Motor neuron (in vitro differentiated cells): ENCODE measurements at regions not wholly inside any gene's neighbourhood (a gene's known extent, or its start where the extent isn't known, plus 50 kb on each side); places are given as distances from the start of the nearest gene placed in this dataset.

ENCODE experiments used
- ATAC-seq, 8 experiments: fragments of 200-7000 bp; cut with Tn5 transposase; replicated peaks in 6 of 8; 2 replicates each; pipeline ENCODE4 v1.8.0; 2021; ENCODE audit warnings: mild to moderate bottlenecking in 8 of 8, moderate library complexity in 8 of 8
- H3K27ac ChIP-seq, 2 donors: fragments of 250-450 bp; sonication (Bioruptor Pico); 2 replicates each; pipeline ENCODE4 v1.9.0; 2021; ENCODE audit warnings: antibody characterized with exemption in 2 of 2, mild to moderate bottlenecking in 2 of 2, moderate library complexity in 1 of 2
- H3K4me1 ChIP-seq, 2 donors: fragments of 250-450 bp; sonication (Bioruptor Pico); replicated peaks in 1 of 2; 2 replicates each; pipeline ENCODE4 v1.6.1; 2021; ENCODE audit warnings: antibody characterized with exemption in 2 of 2, mild to moderate bottlenecking in 2 of 2, moderate library complexity in 1 of 2
- H3K4me3 ChIP-seq, 5 donors: fragments of 250-450 bp; sonication (Bioruptor Pico); 2 replicates each; pipeline ENCODE4 v1.9.0; 2021; ENCODE audit warnings: antibody characterized with exemption in 5 of 5, mild to moderate bottlenecking in 5 of 5, moderate library complexity in 4 of 5
- WGBS, 10 experiments: fragments of 450-650 bp; shearing (Covaris generic); methylation state at CpG; one replicate each; pipeline ENCODE4 v1.0.0; 2022; 5-methylcytosine and 5-hydroxymethylcytosine counted together
- in situ Hi-C, 9 experiments: fragments of 400-800 bp; cut with MboI; loops; one replicate each; pipeline ENCODE4 v1.15.0; 2021; ENCODE audit warnings: low sequenced_read_pairs in 9 of 9, low pct_unique_long_range_greater_than_20kb in 2 of 9; ENCODE audit not compliant: unreplicated experiment in 9 of 9

DNA sequence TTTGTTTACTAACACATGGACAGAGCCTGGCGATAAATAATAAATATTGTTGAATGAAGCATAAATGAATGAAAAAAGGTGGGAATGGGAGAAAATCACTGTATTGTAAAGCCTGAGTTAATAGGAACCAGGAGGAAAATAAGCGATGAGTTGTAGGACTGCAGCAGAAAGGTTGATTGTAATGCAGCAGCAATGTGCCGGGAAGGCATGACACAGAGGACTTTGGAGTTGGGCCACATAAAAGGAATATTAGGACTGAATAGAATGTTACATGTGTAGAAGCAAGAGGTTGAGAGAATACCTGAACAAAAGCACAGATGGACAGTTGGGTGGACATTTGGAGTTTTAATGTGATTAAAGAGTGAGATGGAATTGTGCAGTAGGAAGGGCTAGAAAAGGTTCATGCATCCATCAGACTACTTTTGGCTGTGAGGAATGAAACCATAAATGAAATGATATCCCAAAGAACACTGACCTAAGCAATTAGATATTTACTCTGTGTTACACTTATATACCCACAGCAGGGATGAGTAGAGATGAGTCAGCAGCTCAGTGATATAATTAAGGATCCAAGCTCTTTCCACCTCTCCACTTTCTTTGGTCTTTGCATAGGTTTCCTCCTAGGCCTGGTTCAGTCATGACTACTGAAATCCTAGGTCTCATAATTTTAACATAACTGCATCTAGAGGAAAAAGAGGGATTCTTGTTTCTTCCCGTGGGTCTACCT lies 55.4 kb downstream of the CCER1 start:
- WGBS, 10 experiments = 45 to 100% (median 68%) methylated on average over 1 to 4 of the region's 4 CpGs; no CpG with 5 or more reads in 1 of the 10 experiments
- in situ Hi-C loops = loop anchor here in 2 of 9 experiments (25.0 kb wide), 2 partner anchors 1337 to 1362 kb away; partner anchors contain the start of gene POC1B (in 1 of the 2)
- ATAC-seq = no peak
- no peak overlapping the region for H3K27ac ChIP-seq
- no peaks in the 10 kb centered on the region for H3K4me1 ChIP-seq
- no peak overlapping the region for H3K4me3 ChIP-seq

DNA sequence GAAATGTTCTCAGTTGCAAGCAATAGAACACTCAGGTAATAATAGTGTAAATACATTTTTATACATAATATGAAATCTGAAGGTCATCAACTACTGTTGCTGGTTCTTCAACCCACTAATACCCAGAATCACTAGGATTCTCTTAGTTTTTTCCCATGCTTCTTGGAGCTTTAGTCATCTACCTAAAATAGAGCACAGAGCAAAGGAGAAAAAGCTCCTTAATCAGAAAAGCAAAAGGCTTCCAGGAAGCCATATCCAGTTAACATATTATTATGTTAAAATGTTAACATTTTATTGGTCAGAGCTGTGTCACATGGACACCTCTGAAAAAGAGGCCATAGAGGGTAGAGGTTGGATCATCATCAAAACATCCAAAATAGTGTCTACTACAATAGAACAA lies 57.0 kb downstream of the CCER1 start:
- ATAC-seq = no peak
- Histone ChIP-seq H3K4me3 (no peak overlapping the region), H3K27ac (no peak overlapping the region), H3K4me1 (no peaks in the 10 kb centered on the region)
- in situ Hi-C loops = no loop called here

GRCh38 chr12:90897316-90897715 lies 57.7 kb downstream of the CCER1 start:
- H3K4me3 ChIP-seq = no peak overlapping the region
- ATAC-seq = no peak
- H3K27ac ChIP-seq = no peak overlapping the region
- in situ Hi-C loops = no loop called here
- 60 to 100% (median 91%) methylated on average over 1 to 3 of the region's 3 CpGs for WGBS, 10 experiments
- no peaks in the 10 kb centered on the region for H3K4me1 ChIP-seq

DNA sequence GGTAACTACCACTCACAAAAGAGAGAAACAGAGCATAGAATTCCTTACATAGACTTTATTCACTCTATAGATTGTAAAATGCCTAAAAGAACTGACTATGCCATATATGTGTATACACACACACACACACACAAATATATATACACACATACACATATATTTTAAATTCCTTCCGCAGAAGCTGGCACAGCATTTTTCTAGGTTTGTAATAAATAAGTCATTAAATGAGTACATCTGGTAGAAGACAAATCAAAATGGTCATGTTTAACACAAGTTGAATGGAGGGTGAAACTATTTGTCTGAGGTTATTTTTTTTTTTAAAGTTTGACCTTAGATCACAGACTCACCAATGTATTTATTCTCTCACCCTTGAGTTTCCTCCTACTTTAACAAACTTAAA lies 58.2 kb downstream of the CCER1 start:
- H3K4me3 ChIP-seq = no peak overlapping the region
- H3K4me1 ChIP-seq = no peaks in the 10 kb centered on the region
- ATAC-seq = no peak
- H3K27ac ChIP-seq = no peak overlapping the region
- 80 to 100% (median 100%) methylated on average over 1 of the region's 1 CpG; no CpG with 5 or more reads in 3 of the 10 experiments for WGBS, 10 experiments
- in situ Hi-C loops = no loop called here

DNA sequence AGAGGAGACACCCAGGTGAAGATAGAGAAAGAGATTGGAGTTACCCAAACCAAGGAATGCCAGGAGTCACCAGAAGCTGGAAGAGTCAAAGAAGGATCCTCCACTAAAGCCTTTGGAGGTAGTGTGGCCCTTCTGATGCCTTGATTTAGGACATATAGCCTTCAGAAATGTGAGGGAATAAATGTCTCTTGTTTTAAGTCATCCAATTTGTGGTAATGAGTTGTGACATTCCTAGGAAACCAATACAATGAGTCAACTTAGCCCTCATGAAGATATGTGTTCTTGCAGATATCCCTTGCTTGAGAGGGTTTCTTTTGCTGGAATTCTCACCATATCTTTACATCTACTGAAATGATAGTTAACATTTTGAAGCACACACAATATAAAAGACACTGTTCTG lies 58.8 kb downstream of the CCER1 start:
- in situ Hi-C loops = no loop called here
- H3K4me3 ChIP-seq = no peak overlapping the region
- no peak for ATAC-seq
- no peaks in the 10 kb centered on the region for H3K4me1 ChIP-seq
- H3K27ac ChIP-seq = no peak overlapping the region

GRCh38 chr12:90888316-90888715 lies 66.7 kb downstream of the CCER1 start:
- in situ Hi-C loops = no loop called here
- ATAC-seq = no peak
- H3K4me3 ChIP-seq = no peak overlapping the region
- WGBS, 10 experiments = 0 to 63% (median 29%) methylated on average over 1 of the region's 1 CpG; no CpG with 5 or more reads in 1 of the 10 experiments
- no peak overlapping the region for H3K27ac ChIP-seq
- no peaks in the 10 kb centered on the region for H3K4me1 ChIP-seq

DNA sequence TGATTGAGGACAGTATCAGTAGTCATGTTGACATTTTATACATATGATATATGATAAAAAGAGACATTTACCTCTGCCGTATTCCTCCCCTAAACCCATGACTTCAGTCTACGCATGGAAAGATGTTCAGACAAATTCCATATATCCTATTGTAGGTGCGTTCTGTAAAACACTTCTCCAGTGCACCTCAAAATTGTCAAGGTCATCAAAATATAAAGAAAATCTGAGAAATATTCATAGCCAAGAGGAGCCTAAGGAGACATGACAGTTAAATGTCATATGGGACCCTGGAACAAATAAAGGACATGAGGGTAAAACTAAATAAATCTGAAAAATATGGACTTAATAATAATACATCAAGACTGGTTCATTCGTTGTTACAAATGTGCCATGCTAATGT lies 71.5 kb downstream of the CCER1 start:
- no peaks in the 10 kb centered on the region for H3K4me1 ChIP-seq
- no peak overlapping the region for H3K27ac ChIP-seq
- no peak overlapping the region for H3K4me3 ChIP-seq
- WGBS, 10 experiments = 35 to 93% (median 76%) methylated on average over 1 to 4 of the region's 4 CpGs
- in situ Hi-C loops = no loop called here
- ATAC-seq = no peak

- ATAC-seq = no peak
- in situ Hi-C loops = no loop called here
- Histone ChIP-seq H3K27ac (no peak overlapping the region), H3K4me1 (no peaks in the 10 kb centered on the region), H3K4me3 (no peak overlapping the region)
- 22 to 100% (median 58%) methylated on average over 1 to 2 of the region's 2 CpGs for WGBS, 10 experiments
These were observed 83.3 kb downstream of the CCER1 start for GRCh38 chr12:90871726-90872096.

DNA sequence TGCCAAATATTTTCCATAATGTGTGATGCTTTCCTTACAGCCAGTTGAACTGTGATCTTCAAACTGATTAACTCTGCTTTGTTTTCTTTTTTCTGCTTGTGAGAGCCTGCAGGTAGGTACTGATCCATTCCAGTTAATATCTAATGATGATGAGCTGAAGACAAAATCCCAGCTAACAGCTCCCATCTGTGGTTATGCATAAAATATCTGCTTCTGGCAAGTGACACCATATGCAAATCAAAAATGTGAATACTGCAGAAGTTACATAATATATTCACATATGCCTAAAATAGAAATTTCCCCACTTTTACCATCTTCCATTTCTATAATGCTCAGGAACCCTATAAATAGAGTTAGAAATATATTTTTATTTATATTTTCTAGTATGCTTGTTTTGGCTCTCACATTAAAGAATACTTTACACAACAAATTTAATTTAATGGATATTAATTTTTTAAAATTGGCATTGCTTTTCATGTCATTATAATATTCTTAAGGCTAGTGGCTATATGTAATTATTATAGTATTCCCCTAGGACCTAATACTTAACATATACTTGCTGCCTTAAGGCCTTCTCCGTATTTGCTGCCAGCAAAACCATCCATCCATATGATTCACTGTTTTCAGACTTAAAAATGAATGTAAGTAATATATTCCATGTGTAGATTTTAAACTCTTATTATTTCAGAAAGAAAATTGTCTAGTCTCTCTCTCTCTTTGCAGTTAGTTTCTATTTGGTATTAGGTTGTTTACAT lies 83.8 kb downstream of the CCER1 start:
- Histone ChIP-seq H3K4me1 (no peaks in the 10 kb centered on the region), H3K4me3 (no peak overlapping the region), H3K27ac (no peak overlapping the region)
- in situ Hi-C loops = no loop called here
- 0 to 100% (median 67%) methylated on average over 1 of the region's 1 CpG for WGBS, 10 experiments
- peak in 3 of 8 experiments; percentile 42 to 94 (median 87) for ATAC-seq

- ATAC-seq = no peak
- WGBS, 10 experiments = 78 to 100% (median 100%) methylated on average over 1 of the region's 1 CpG; no CpG with 5 or more reads in 3 of the 10 experiments
- in situ Hi-C loops = no loop called here
- no peak overlapping the region for H3K4me3 ChIP-seq
- H3K27ac ChIP-seq = no peak overlapping the region
- no peaks in the 10 kb centered on the region for H3K4me1 ChIP-seq
These were observed 86.3 kb downstream of the CCER1 start for GRCh38 chr12:90868626-90869025.

- in situ Hi-C loops = no loop called here
- H3K27ac ChIP-seq = no peak overlapping the region
- peak in 1 of 8 experiments; percentile 29 for ATAC-seq
These were observed 95.4 kb downstream of the CCER1 start for GRCh38 chr12:90859591-90859990.

DNA sequence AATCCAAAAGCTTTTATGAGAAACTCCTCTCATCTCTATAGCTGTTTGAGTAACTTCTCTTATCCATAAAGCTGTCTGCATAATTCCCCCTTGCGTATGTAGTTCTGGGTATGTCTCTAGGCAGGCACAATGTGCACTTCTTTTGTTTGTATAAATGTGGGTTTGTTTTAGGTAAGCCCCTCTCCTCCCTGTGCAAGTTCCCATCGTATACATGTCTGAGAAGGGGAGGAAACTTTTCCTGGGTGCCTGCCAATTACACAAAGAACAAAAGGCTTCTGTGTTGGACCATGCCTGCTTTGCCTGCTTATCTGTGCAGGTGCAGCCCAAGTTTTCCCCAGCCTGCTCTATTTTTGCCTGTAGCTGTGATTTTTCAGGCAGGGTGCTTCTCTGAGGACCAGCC lies 96.7 kb downstream of the CCER1 start:
- peaks cover 0 to 4% of the 10 kb centered on the region in 2 donors for H3K4me1 ChIP-seq
- ATAC-seq = peak in 7 of 8 experiments; percentile 42 to 94 (median 57)
- no peak overlapping the region for H3K27ac ChIP-seq
- WGBS, 10 experiments = 0 to 67% (median 0%) methylated on average over 1 to 2 of the region's 2 CpGs; no CpG with 5 or more reads in 5 of the 10 experiments
- H3K4me3 ChIP-seq = no peak overlapping the region
- in situ Hi-C loops = no loop called here

More at GRCh38 chr12:90859591-90859990, 95.4 kb downstream of the CCER1 start:
- Histone ChIP-seq H3K4me3 (no peak overlapping the region), H3K4me1 (peaks cover 0 to 4% of the 10 kb centered on the region in 2 donors)

DNA sequence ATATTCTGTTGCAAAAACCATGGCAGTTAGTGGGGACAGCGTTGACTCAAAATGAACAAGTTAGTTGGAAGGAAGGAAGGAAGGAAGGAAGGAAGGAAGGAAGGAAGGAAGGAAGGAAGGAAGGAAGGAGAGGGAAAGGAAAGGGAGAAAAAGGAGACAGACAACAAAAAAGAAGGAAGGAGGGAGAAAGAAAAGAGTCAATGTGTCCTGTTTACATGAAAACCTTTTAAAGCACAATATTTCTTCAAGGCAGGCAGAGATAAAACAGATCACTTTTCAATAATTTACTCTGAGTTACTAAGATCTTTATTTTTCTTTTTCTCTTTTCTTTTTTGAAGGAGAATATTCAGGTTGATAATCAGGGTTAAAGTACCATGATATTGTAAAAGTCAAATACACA lies 99.4 kb downstream of the CCER1 start:
- in situ Hi-C loops = no loop called here
- H3K4me1 ChIP-seq = peaks cover 0 to 4% of the 10 kb centered on the region in 2 donors
- H3K27ac ChIP-seq = no peak overlapping the region
- 57 to 100% methylated on average over 1 of the region's 1 CpG; no CpG with 5 or more reads in 8 of the 10 experiments for WGBS, 10 experiments
- ATAC-seq = no peak
- H3K4me3 ChIP-seq = no peak overlapping the region
